ENCODE measurements at regions not wholly inside any gene's neighbourhood (a gene's known extent, or its start where the extent isn't known, plus 50 kb on each side); places are given as distances from the start of the nearest gene placed in this dataset.

GRCh38 chr3:82618594-82618993, 857.1 kb upstream of the GBE1 start:
- TF ChIP-seq EZH2 (IDR thresholded peaks at IDR 0.05; ENCODE audit: insufficient read depth, poor library complexity, severe bottlenecking) (no peak), EZH2phosphoT487 (IDR thresholded peaks at IDR 0.05; ENCODE audit: insufficient read depth, low read depth) (no peak)
- H2AFZ ChIP-seq: no peak overlapping the region
- H3K36me3 ChIP-seq (ENCODE audit: low read depth): no peaks in the 10 kb centered on the region

GRCh38 chr3:82610236-82610635, 848.8 kb upstream of the GBE1 start:
- 0% methylated on average over 1 of the region's 1 CpG for WGBS, 2 experiments (ENCODE audit: low coverage in 1 of 2, low lambda C conversion rate in 2 of 2, missing lambda C conversion rate in 2 of 2)
- H3F3A ChIP-seq (ENCODE audit: insufficient read depth): no peaks in the 10 kb centered on the region
- H2AFZ ChIP-seq: no peak overlapping the region
- H3K9ac ChIP-seq: no peak overlapping the region
- no peaks in the 10 kb centered on the region for H3K4me1 ChIP-seq (ENCODE audit: insufficient read depth)
- H3K27ac ChIP-seq: no peak overlapping the region
- H3K4me3 ChIP-seq: no peak overlapping the region
- H3K36me3 ChIP-seq (ENCODE audit: low read depth): no peaks in the 10 kb centered on the region
- H3K9me3 ChIP-seq (ENCODE audit: low read depth): no peaks in the 10 kb centered on the region
- H4K20me1 ChIP-seq (ENCODE audit: insufficient read depth): no peaks in the 10 kb centered on the region
- in situ Hi-C loops (cut with MboI): no loop called here
- H3K27me3 ChIP-seq (replicated peaks; ENCODE audit: insufficient read depth): no peaks in the 10 kb centered on the region
- TF ChIP-seq EZH2phosphoT487 (IDR thresholded peaks at IDR 0.05; ENCODE audit: insufficient read depth, low read depth) (no peak), EZH2 (IDR thresholded peaks at IDR 0.05; ENCODE audit: insufficient read depth, poor library complexity, severe bottlenecking) (no peak)
- no peaks in the 10 kb centered on the region for H3K79me2 ChIP-seq (ENCODE audit: insufficient read depth)
- H3K4me2 ChIP-seq (ENCODE audit: unreplicated experiment): no peak overlapping the region
- H3K9me2 ChIP-seq (ENCODE audit: insufficient read depth): no peaks in the 10 kb centered on the region
- DNase-seq: no peak

More at GRCh38 chr3:82618594-82618993, 857.1 kb upstream of the GBE1 start:
- no peaks in the 10 kb centered on the region for H3K9me3 ChIP-seq (ENCODE audit: low read depth)
- H3K9ac ChIP-seq: no peak overlapping the region
- H3K4me2 ChIP-seq (ENCODE audit: unreplicated experiment): no peak overlapping the region
- H3K4me3 ChIP-seq: no peak overlapping the region
- no peaks in the 10 kb centered on the region for H3K9me2 ChIP-seq (ENCODE audit: insufficient read depth)
- H3K27ac ChIP-seq: no peak overlapping the region
- in situ Hi-C loops (cut with MboI): no loop called here
- no peaks in the 10 kb centered on the region for H3K4me1 ChIP-seq (ENCODE audit: insufficient read depth)
- DNase-seq: no peak
- H3K27me3 ChIP-seq (replicated peaks; ENCODE audit: insufficient read depth): no peaks in the 10 kb centered on the region
- no peaks in the 10 kb centered on the region for H4K20me1 ChIP-seq (ENCODE audit: insufficient read depth)
- H3K79me2 ChIP-seq (ENCODE audit: insufficient read depth): no peaks in the 10 kb centered on the region
- no peaks in the 10 kb centered on the region for H3F3A ChIP-seq (ENCODE audit: insufficient read depth)

- no peak for TF ChIP-seq EZH2phosphoT487 (IDR thresholded peaks at IDR 0.05; ENCODE audit: insufficient read depth, low read depth)
- WGBS, 2 experiments (ENCODE audit: low coverage in 1 of 2, low lambda C conversion rate in 2 of 2, missing lambda C conversion rate in 2 of 2): 3 to 15% methylated on average over 1 of the region's 1 CpG
These were observed 845.9 kb upstream of the GBE1 start for GRCh38 chr3:82607391-82607790.

GRCh38 chr3:82596805-82597204, 835.4 kb upstream of the GBE1 start:
- no peak for DNase-seq
- no peaks in the 10 kb centered on the region for H3K36me3 ChIP-seq (ENCODE audit: low read depth)
- TF ChIP-seq EZH2 (IDR thresholded peaks at IDR 0.05; ENCODE audit: insufficient read depth, poor library complexity, severe bottlenecking): no peak
- TF ChIP-seq EZH2phosphoT487 (IDR thresholded peaks at IDR 0.05; ENCODE audit: insufficient read depth, low read depth): no peak
- no peaks in the 10 kb centered on the region for H3F3A ChIP-seq (ENCODE audit: insufficient read depth)
- no peak overlapping the region for H2AFZ ChIP-seq
- H4K20me1 ChIP-seq (ENCODE audit: insufficient read depth): no peaks in the 10 kb centered on the region
- in situ Hi-C loops (cut with MboI): no loop called here
- no peaks in the 10 kb centered on the region for H3K9me2 ChIP-seq (ENCODE audit: insufficient read depth)
- H3K27me3 ChIP-seq (replicated peaks; ENCODE audit: insufficient read depth): no peaks in the 10 kb centered on the region
- H3K9me3 ChIP-seq (ENCODE audit: low read depth): no peaks in the 10 kb centered on the region
- no peak overlapping the region for H3K4me3 ChIP-seq
- H3K4me2 ChIP-seq (ENCODE audit: unreplicated experiment): no peak overlapping the region
- H3K9ac ChIP-seq: no peak overlapping the region
- H3K79me2 ChIP-seq (ENCODE audit: insufficient read depth): no peaks in the 10 kb centered on the region
- H3K4me1 ChIP-seq (ENCODE audit: insufficient read depth): no peaks in the 10 kb centered on the region
- H3K27ac ChIP-seq: no peak overlapping the region
- 15 to 24% methylated on average over 1 of the region's 1 CpG for WGBS, 2 experiments (ENCODE audit: low coverage in 1 of 2, low lambda C conversion rate in 2 of 2, missing lambda C conversion rate in 2 of 2)

More at GRCh38 chr3:82607391-82607790, 845.9 kb upstream of the GBE1 start:
- no peak overlapping the region for H3K27ac ChIP-seq
- no peak overlapping the region for H3K9ac ChIP-seq
- H3K9me2 ChIP-seq (ENCODE audit: insufficient read depth): no peaks in the 10 kb centered on the region
- DNase-seq: no peak
- no peak overlapping the region for H2AFZ ChIP-seq
- in situ Hi-C loops (cut with MboI): no loop called here
- H3K4me3 ChIP-seq: no peak overlapping the region
- H3K4me1 ChIP-seq (ENCODE audit: insufficient read depth): no peaks in the 10 kb centered on the region
- H3K27me3 ChIP-seq (replicated peaks; ENCODE audit: insufficient read depth): no peaks in the 10 kb centered on the region
- no peaks in the 10 kb centered on the region for H3K36me3 ChIP-seq (ENCODE audit: low read depth)
- no peaks in the 10 kb centered on the region for H3K9me3 ChIP-seq (ENCODE audit: low read depth)
- H3K4me2 ChIP-seq (ENCODE audit: unreplicated experiment): no peak overlapping the region
- H3F3A ChIP-seq (ENCODE audit: insufficient read depth): no peaks in the 10 kb centered on the region
- H4K20me1 ChIP-seq (ENCODE audit: insufficient read depth): no peaks in the 10 kb centered on the region
- H3K79me2 ChIP-seq (ENCODE audit: insufficient read depth): no peaks in the 10 kb centered on the region

GRCh38 chr3:82595530-82595929, 834.1 kb upstream of the GBE1 start:
- H3K27me3 ChIP-seq (replicated peaks; ENCODE audit: insufficient read depth): no peaks in the 10 kb centered on the region
- in situ Hi-C loops (cut with MboI): no loop called here
- WGBS, 2 experiments (ENCODE audit: low coverage in 1 of 2, low lambda C conversion rate in 2 of 2, missing lambda C conversion rate in 2 of 2): 18 to 20% methylated on average over 2 of the region's 2 CpGs
- no peak overlapping the region for H3K4me2 ChIP-seq (ENCODE audit: unreplicated experiment)
- H3K36me3 ChIP-seq (ENCODE audit: low read depth): no peaks in the 10 kb centered on the region
- H3K79me2 ChIP-seq (ENCODE audit: insufficient read depth): no peaks in the 10 kb centered on the region
- H4K20me1 ChIP-seq (ENCODE audit: insufficient read depth): no peaks in the 10 kb centered on the region
- H3K9me2 ChIP-seq (ENCODE audit: insufficient read depth): no peaks in the 10 kb centered on the region
- TF ChIP-seq EZH2 (IDR thresholded peaks at IDR 0.05; ENCODE audit: insufficient read depth, poor library complexity, severe bottlenecking) (no peak), EZH2phosphoT487 (IDR thresholded peaks at IDR 0.05; ENCODE audit: insufficient read depth, low read depth) (no peak)
- no peak overlapping the region for H3K27ac ChIP-seq
- H3K9ac ChIP-seq: no peak overlapping the region
- no peak for DNase-seq
- H3K4me3 ChIP-seq: no peak overlapping the region
- H2AFZ ChIP-seq: no peak overlapping the region
- no peaks in the 10 kb centered on the region for H3F3A ChIP-seq (ENCODE audit: insufficient read depth)
- H3K9me3 ChIP-seq (ENCODE audit: low read depth): no peaks in the 10 kb centered on the region
- H3K4me1 ChIP-seq (ENCODE audit: insufficient read depth): no peaks in the 10 kb centered on the region
